HUDEP-2 (cell line): ENCODE measurements at regions not wholly inside any gene's neighbourhood (a gene's known extent, or its start where the extent isn't known, plus 50 kb on each side); places are given as distances from the start of the nearest gene placed in this dataset.

Source experiments
- DNase-seq, 76 experiments: peaks; one replicate each; lab custom pipeline; 2025; ENCODE audit not compliant: unreplicated experiment in 76 of 76; lab: John Stamatoyannopoulos, UW

DNA sequence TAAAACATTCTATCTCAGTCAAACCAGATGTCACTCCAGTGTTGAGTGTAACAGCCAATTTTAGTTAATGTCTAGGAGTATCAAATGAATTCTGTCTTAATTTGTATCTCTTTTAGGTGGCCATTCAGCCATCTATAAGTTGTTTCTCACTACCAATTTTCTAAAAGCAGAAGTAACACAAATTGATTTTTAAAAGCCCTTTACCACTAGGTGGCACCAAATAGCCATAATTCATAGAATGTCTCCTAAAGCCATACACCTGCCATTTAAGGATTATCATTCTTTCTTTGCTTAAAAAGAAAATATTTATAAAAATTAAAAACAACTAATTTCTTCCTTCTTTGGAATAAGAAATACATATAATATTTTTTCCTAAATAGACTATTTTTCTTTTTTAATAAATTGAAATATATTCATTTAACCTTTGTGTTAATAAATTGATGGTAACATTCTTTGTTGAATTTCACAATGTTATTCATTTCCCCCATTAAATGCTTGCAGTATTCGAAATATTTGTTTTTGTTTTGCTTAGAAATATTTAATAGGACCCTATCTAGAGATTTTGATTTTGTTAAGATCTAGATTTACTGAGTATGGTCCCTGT, 107.8 kb upstream of the PPP1R3A start:
- peak in 29 of 76 experiments; percentile 2 to 61 (median 32) for DNase-seq

DNA sequence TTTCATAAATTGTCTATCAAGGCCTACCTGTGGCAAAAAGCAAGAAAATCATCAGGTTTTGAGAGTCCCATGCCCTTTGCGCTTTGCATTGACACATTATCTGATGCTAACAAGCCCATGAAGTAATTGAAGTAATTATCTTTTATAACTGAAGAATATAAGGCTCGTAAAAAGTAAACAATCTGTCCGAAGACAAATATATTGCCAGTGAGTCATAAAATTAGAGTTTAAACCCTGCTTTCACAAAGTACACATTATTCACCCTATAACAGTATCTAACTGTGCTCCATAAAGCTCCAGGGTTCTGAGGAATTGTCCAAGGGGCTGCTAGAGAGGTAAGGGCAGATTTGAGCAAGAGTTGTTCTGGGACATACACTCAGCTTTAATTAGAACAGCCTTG, 102.3 kb upstream of the PPP1R3A start:
- no peak for DNase-seq

DNA sequence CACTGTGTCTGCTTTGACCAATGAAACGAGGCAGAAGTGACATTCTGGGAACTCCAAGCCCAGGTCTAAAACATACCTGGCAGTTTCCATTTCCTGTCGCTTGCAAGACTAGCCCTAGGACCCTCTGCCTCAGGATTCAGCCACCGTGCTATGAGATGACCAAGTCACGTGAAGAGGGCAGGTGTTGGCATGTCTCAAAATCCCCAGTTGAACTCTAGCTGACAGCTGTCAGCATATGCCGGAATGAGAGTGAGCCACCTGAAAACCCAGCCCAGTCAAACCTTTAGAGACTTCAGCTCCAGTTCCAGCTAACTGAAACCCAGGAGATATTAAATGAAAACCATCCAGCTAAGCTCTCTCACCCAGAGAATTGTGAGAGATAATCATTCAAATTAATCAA, 89.9 kb upstream of the PPP1R3A start:
- DNase-seq = no peak

DNA sequence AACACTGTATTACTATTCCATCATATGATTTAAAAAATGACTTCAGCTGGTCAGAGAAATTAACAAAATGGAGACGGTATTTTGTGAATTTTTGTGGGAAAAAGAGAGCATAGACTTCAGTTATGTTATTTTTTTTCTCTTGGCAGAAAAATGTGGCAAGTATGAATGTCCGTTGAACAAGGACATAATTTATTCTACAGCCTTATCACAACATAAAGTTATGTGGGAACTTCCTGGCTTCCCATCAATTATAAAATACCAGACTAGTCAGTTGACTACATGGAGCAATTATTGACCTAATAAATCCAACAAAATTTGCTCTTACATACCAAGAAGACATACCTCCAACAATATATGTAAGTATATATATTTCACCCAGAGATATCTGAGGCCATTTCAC, 88.6 kb upstream of the PPP1R3A start:
- DNase-seq = no peak

DNA sequence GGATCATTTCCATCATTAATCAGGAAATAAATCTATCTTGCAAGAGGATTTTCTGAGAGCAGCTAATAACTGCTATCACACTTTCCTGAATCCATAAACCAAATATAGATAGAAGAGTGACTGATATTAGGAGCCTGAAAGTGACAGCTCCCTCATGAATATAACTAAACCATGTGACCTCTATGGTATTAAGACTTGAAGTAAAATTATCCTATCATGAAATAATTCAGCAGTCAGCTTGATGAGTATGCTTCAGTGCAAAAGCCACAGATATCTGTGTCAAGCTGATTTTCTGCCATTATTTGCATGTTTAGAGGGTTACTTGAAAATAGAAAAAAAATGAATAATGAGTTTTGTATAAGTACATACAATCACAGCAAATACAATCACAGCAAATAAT, 80.1 kb upstream of the PPP1R3A start:
- DNase-seq = no peak

DNA sequence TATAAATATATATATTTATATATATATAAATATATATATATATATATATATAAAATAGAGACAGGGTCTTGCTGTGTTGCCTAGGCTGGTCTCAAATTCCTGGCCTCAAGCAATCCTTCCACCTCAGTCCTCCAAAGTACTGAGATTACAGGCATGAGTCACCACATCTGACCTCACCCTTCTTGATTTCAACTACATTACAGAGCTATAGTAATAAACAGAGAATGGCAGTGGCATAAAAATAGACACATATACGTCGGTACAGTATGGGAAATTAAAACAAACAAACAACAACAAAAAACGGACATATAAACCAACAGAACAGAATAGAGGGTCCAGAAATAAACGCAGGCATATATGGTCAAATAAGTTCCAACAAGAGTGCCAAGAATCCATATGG, 77.6 kb upstream of the PPP1R3A start:
- DNase-seq = no peak

DNA sequence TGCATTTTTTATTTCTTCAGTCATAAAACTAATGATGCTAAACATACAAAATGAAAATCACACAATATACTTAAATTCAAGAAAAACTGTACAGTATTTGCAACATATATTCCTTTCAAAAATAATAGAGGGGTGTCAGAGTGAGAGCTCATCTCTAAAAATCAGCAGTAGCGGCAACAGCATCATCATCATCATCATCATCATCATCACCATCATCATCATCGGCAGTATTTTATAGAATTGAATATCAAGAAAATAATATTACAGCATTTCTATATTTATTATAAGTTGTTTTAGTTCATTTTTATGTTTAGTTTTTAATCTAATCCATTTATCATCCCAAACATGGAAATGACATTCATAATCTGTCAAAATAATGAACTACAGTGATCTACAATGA, 67.4 kb upstream of the PPP1R3A start:
- DNase-seq = no peak

DNA sequence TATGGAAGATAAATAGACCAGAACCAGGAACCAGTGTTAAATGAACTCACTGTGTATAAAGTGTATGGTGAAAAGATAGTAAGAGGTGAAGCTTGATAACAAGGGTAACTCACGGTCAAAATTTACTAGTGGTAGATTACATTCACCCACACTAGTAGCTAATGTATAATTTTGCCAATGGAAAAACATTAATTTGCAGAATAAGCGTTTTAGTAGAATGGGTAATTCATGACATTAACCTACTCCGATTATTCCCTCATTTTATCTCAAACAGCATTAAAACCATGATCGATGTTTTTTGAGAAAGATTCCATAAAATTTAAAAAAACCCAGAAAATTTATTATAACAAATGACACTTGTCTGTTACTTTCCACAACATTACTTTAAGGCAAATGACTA, 57.7 kb upstream of the PPP1R3A start:
- DNase-seq = no peak

DNA sequence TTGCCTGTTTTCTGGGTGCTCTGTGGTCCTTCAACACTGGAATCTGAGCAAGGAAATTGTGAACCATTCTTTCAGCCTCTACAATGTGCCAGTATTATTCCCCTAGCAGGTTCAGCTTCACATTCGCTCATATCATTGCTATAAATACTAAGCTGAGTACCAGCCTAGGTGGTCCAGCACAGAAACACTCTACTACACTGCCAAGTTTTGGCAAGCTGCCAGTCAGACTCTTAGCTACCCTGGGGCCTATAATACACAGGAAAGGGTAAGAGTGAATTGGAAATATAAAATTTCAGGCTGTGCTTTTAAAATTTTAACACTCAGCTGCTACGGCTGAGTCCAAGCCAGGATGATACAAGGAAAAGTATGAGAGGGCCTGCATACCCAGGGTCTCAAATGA, 49.9 kb upstream of the PPP1R3A start:
- DNase-seq = no peak
